HEK293T (cell line): ENCODE measurements at regions not wholly inside any gene's neighbourhood (a gene's known extent, or its start where the extent isn't known, plus 50 kb on each side); places are given as distances from the start of the nearest gene placed in this dataset.

Experiments
- ARNT ChIP-seq: fragments of 450-650 bp; IDR thresholded peaks from 2 replicates; pipeline ENCODE4 v1.6.1; 2017; ENCODE audit warnings: mild to moderate bottlenecking
- FOXM1 ChIP-seq: fragments of 450-650 bp; IDR thresholded peaks from 2 replicates; pipeline ENCODE4 v1.6.1; 2017; ENCODE audit warnings: mild to moderate bottlenecking, borderline replicate concordance
- SP1 ChIP-seq: fragments of 450-650 bp; IDR thresholded peaks from 2 replicates; pipeline ENCODE4 v1.6.1; 2017
- SUZ12 ChIP-seq: fragments of 450-650 bp; IDR thresholded peaks from 2 replicates; pipeline ENCODE4 v1.6.1; 2016; ENCODE audit warnings: mild to moderate bottlenecking
- ZNF384 ChIP-seq: fragments of 450-650 bp; IDR thresholded peaks from 2 replicates; pipeline ENCODE4 v1.6.1; 2016

DNA sequence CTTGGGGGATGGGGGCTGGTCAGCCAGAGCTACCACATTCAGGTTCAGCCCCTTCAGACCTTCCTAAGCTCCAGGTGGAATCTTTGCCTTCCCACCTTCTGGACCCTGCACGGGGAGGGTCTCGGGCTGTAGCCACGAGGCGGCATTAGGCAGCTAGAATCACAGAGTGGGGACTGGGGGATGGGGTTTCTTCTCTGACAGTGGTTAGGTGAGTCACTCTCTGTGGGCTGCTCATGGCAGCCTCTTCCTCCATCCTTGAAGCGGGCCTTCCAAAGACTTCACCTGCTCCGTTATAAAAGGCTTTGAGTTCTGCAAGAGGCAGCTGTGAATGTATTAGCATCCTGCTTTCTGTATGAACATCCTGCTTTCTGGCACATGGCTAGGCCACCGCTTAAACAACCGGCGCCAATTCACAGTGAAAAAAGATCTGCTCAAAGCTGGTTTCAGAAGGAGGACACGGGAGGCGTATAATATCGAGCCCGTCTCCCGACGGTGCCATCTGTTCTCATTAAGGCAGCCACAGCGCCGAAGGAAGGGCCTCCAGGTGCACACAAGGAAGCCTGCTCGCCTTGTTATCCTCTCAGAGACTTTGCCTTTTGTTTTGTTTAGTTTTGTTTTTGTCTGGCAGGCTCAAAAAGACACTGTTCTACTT lies 74.3 kb upstream of the IGFBP7 start:
- TF ChIP-seq FOXM1 (no peak), ZNF384 (no peak), ARNT (no peak), SUZ12 (no peak), SP1 (no peak)
